ENCODE measurements at regions not wholly inside any gene's neighbourhood (a gene's known extent, or its start where the extent isn't known, plus 50 kb on each side); places are given as distances from the start of the nearest gene placed in this dataset.

DNA sequence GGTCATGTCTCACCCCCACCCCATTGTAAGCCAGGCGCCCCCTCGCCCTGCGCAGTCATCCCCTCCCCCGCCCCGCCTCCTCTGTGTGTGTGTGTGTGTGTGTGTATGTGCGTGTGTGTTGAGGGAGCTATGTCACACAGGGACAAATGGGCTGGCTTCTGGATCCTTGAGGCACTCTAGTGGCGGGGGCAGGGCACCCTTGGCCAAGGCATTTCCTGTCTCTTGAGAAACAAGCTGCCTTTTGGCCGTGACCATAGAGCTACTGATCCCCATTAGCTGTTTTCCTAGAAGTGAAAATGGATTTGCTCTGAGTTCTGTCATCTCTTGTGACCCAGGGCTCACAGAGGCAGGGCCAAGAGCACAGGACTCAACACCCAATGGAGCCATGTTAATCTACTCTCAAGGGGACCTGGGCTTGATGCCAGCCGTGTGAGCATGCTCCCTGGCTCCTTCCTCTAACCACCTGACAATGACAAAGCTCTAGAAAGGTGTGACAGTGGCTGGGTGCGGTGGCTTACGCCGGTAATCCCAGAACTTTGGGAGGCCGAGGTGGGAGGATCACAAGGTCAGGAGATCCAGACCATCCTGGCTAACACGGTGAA, 162.5 kb upstream of the BCOR start:
- POLR2A ChIA-PET = no interaction called here
- peak; percentile 42 for FAIRE-seq
- intact Hi-C loops (cut with micrococcal nuclease) = no loop called here

More for the DNA sequence above, 162.5 kb upstream of the BCOR start:
- no peaks in the 10 kb centered on the region for H3K36me3 ChIP-seq (ENCODE audit: control insufficient read depth in 2 of 2, extremely low read depth in 1 of 2, insufficient read depth in 2 of 2, low read length in 2 of 2)
- H2AFZ ChIP-seq (ENCODE audit: low read depth, low read length) = no peak overlapping the region
- no peaks in the 10 kb centered on the region for H4K20me1 ChIP-seq (replicated peaks; ENCODE audit: control insufficient read depth, extremely low read depth, insufficient read depth, low read length)
- no peak for DNase-seq (ENCODE audit: low read depth, low spot score)
- no peak overlapping the region for H3K4me2 ChIP-seq (ENCODE audit: insufficient read depth, low read length)
- no TSS peak for BruUV-seq (replicated peaks)
- TF ChIP-seq EZH2 (IDR thresholded peaks at IDR 0.05; ENCODE audit: borderline replicate concordance, low read depth, low read length, severe bottlenecking) (no peak), JUN (IDR thresholded peaks at IDR 0.05; ENCODE audit: borderline replicate concordance, insufficient read depth, insufficient read length, low read depth) (no peak), POLR2A (IDR thresholded peaks at IDR 0.05; ENCODE audit: low read depth, low read length) (no peak), MYC (IDR thresholded peaks at IDR 0.05; ENCODE audit: low read depth, low read length) (no peak), POLR2AphosphoS5 (IDR thresholded peaks at IDR 0.05; ENCODE audit: insufficient read depth, low read depth, low read length) (no peak), FOS (IDR thresholded peaks at IDR 0.05; ENCODE audit: borderline replicate concordance, insufficient read depth, low read length) (no peak), GATA2 (IDR thresholded peaks at IDR 0.05; ENCODE audit: insufficient read depth, insufficient read length, low read depth, low read length) (no peak)
- TF ChIP-seq, protein P1, sequence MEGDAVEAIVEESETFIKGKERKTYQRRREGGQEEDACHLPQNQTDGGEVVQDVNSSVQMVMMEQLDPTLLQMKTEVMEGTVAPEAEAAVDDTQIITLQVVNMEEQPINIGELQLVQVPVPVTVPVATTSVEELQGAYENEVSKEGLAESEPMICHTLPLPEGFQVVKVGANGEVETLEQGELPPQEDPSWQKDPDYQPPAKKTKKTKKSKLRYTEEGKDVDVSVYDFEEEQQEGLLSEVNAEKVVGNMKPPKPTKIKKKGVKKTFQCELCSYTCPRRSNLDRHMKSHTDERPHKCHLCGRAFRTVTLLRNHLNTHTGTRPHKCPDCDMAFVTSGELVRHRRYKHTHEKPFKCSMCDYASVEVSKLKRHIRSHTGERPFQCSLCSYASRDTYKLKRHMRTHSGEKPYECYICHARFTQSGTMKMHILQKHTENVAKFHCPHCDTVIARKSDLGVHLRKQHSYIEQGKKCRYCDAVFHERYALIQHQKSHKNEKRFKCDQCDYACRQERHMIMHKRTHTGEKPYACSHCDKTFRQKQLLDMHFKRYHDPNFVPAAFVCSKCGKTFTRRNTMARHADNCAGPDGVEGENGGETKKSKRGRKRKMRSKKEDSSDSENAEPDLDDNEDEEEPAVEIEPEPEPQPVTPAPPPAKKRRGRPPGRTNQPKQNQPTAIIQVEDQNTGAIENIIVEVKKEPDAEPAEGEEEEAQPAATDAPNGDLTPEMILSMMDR (IDR thresholded peaks at IDR 0.05; ENCODE audit: extremely low read depth in 1 of 2, insufficient read depth in 1 of 2, low read depth in 1 of 2, low read length in 2 of 2) = no peak
- TF ChIP-seq, protein P2, sequence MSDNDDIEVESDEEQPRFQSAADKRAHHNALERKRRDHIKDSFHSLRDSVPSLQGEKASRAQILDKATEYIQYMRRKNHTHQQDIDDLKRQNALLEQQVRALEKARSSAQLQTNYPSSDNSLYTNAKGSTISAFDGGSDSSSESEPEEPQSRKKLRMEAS (IDR thresholded peaks at IDR 0.05; ENCODE audit: insufficient read depth, insufficient read length) = no peak
- H3K9me1 ChIP-seq (replicated peaks; ENCODE audit: control insufficient read depth, extremely low read depth, insufficient read depth, low read length) = no peaks in the 10 kb centered on the region
- no peak overlapping the region for H3K9ac ChIP-seq (replicated peaks; ENCODE audit: extremely low read depth, insufficient read depth, low read length)
- no peaks in the 10 kb centered on the region for H3K27me3 ChIP-seq (ENCODE audit: control insufficient read depth in 2 of 2, insufficient read depth in 2 of 2, low read length in 2 of 2)
- H3K27ac ChIP-seq (ENCODE audit: insufficient read depth, low read depth, low read length) = no peak overlapping the region
- no peak overlapping the region for H3K4me3 ChIP-seq (replicated peaks in 1 of 3; ENCODE audit: insufficient read depth in 1 of 3, low read depth in 1 of 3, low read length in 3 of 3)
- peaks cover 15% of the 10 kb centered on the region for H3K4me1 ChIP-seq (ENCODE audit: control insufficient read depth, extremely low read depth, insufficient read depth, low read length)
- H3K79me2 ChIP-seq (ENCODE audit: control insufficient read depth, insufficient read depth, low read length) = no peaks in the 10 kb centered on the region
- no peaks in the 10 kb centered on the region for H3K9me3 ChIP-seq (replicated peaks; ENCODE audit: control insufficient read depth, insufficient read depth, low read length)
- dilution Hi-C loops (cut with MboI; ENCODE audit: extremely low pct_ligation_motif_present, low sequenced_read_pairs) = no loop called here
- CTCF ChIA-PET = no interaction called here

Measured in endothelial cell of umbilical vein (primary cell).